Suppressor macrophage treated with lipopolysaccharide for 1 hour (primary cell): ENCODE measurements at regions not wholly inside any gene's neighbourhood (a gene's known extent, or its start where the extent isn't known, plus 50 kb on each side); places are given as distances from the start of the nearest gene placed in this dataset.
A peak's percentile ranks its signal among the peaks of the same experiment; 100 is the strongest.

Experiments
- DNase-seq, 3 donors: peaks; one replicate each; pipeline ENCODE4 v3.0.0-alpha.2; 2020 to 2022

DNA sequence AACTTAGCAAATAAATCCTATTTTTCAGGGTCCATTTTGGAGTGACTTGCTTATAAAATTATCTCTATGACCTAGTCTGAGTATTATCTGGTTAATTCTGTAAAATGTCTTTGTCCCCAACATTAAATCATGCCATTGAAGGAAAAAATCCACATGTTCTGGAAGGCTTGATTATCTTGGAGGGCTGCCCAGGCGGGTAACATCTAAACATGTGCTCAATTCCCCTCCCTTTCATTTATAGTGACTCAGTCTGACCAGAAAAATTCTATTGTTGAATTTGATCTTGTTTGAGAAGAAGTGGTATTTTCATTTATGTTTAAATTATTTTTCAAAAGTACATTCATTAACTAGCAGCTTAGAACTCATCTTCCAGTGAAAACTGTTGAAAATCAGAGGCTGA, 55.4 kb upstream of the SLC10A7 start:
- DNase-seq, result no peak

DNA sequence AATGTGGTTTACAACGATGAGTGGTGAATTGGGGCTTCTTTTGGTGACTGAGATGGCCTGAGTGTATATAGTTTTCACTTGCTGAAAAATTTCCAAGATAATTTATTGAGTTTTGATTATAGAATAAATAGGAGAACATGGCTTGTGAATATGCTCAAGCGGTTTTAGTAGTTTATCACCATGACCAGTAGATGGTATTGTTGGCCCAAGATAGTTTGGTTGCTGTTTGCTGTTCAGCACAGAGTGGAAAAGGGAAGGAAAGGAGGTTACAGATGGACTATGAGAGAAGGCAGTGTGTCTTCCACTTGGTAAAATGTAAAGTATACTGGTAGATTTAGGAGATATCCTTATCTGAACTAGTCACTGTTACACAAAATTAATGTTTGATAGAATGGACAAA, 55.8 kb upstream of the POU4F2 start:
- DNase-seq, result peak in 2 of 3 donors; percentile 9 to 15

DNA sequence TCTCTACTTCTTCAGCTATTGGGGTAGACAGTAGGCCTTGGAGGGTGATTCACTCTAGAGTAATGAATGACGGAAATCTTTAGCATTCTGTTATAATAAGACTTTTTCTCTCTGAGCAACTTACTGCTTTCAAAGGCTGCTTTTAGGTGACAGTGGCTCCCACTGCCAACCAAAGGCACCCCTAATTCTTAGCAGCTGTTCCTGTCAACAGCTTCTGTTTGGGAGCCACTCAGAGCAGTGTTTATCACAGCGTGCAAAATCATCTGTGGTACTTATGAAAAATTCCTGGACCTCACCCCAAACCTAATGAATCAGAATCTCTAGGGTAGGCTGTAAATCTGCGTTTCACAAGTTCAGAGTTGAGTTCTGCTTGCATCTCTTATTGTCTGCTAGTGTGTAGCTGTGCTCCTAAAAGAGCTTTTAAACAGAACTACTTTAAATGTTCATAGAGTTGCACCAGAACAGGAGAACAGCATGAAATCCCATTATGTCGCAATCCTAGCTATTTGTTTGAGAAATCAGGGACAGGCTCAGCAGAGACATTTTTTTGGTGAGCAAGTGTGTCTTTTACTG, 52.8 kb upstream of the POU4F2 start:
- DNase-seq, result peak; percentile 66 to 87 (median 85)
